GM12878 (cell line): ENCODE measurements at regions not wholly inside any gene's neighbourhood (a gene's known extent, or its start where the extent isn't known, plus 50 kb on each side); places are given as distances from the start of the nearest gene placed in this dataset.

ENCODE experiments used
- ATAC-seq: fragments of 200-7000 bp; cut with Tn5 transposase; 3 replicates; pipeline ENCODE4 v1.9.1; 2020; ENCODE audit warnings: mild to moderate bottlenecking, moderate library complexity
- BruUV-seq: library from RNA; stranded (reverse); fragments of 400-500 nt; replicated peaks from 2 replicates; lab custom pipeline; 2021; lab: Mats Ljungman, UMichigan
- CTCF ChIA-PET: fragments of 300-600 bp; sonication (Branson Sonifier 250); formaldehyde crosslinking; extraction: SDS; loops from one replicate; lab custom pipeline; 2021; ENCODE audit warnings: inconsistent platforms; lab: Yijun Ruan, JAX
- POLR2A ChIA-PET: fragments of 350-600 bp; formaldehyde crosslinking; extraction: SDS; loops from one replicate; lab custom pipeline; 2021; ENCODE audit warnings: inconsistent platforms; lab: Charles Lee
- RAD21 ChIA-PET: fragments of 300-600 bp; sonication (Branson Sonifier 250); formaldehyde crosslinking; loops from one replicate; lab custom pipeline; 2023; ENCODE audit warnings: antibody characterized with exemption; ENCODE audit not compliant: unreplicated experiment; lab: Charles Lee
- SMC1A ChIA-PET: fragments of 300-600 bp; sonication (Branson Sonifier 250); formaldehyde crosslinking; loops from one replicate; lab custom pipeline; 2023; ENCODE audit not compliant: unreplicated experiment, uncharacterized antibody; lab: Charles Lee
- DNase-seq: peaks from one replicate; pipeline ENCODE4 v3.0.0-alpha.2; 2011; ENCODE audit warnings: low read depth, low spot score
- FAIRE-seq: peaks from 3 replicates; lab custom pipeline; 2011; peaks lifted over from hg19 to GRCh38; lab: Jason Lieb, UNC
- H2AFZ ChIP-seq: 2 replicates; pipeline ENCODE4 v1.6.0; 2011; ENCODE audit warnings: low read depth, low read length, control low read depth; ENCODE audit not compliant: control insufficient read depth
- H3K27ac ChIP-seq: 2 replicates; pipeline ENCODE4 v1.5.1; 2011; ENCODE audit warnings: control low read depth; ENCODE audit not compliant: control insufficient read depth, insufficient read depth
- H3K27me3 ChIP-seq, 2 experiments: replicated peaks in 1 of 2; 2 replicates each; pipeline versions ENCODE4 v1.6.0 to v1.6.1; 2011; ENCODE audit warnings: low read length in 1 of 2; ENCODE audit not compliant: control insufficient read depth in 2 of 2, insufficient read depth in 2 of 2
- H3K36me3 ChIP-seq, 2 experiments: 2 replicates each; pipeline ENCODE4 v1.5.1; 2011; ENCODE audit warnings: low read length in 1 of 2; ENCODE audit not compliant: control insufficient read depth in 2 of 2, insufficient read depth in 2 of 2
- H3K4me1 ChIP-seq: 2 replicates; pipeline ENCODE4 v1.6.1; 2011; ENCODE audit warnings: mild to moderate bottlenecking, low read length, moderate library complexity, mixed read lengths; ENCODE audit not compliant: control insufficient read depth, insufficient read depth
- H3K4me2 ChIP-seq: 2 replicates; pipeline ENCODE4 v1.6.0; 2011; ENCODE audit warnings: control low read depth; ENCODE audit not compliant: control insufficient read depth, insufficient read depth
- H3K4me3 ChIP-seq: fragments of 200-600 bp; sonication (generic); 2 replicates; pipeline ENCODE4 v1.5.1; 2016
- H3K79me2 ChIP-seq: 2 replicates; pipeline ENCODE4 v1.6.0; 2011; ENCODE audit warnings: low read length; ENCODE audit not compliant: control insufficient read depth, insufficient read depth
- H3K9ac ChIP-seq: 2 replicates; pipeline ENCODE4 v1.8.0; 2011; ENCODE audit warnings: low read length, control low read depth, mixed read lengths; ENCODE audit not compliant: control insufficient read depth, insufficient read depth
- H3K9me3 ChIP-seq: replicated peaks from 3 replicates; pipeline ENCODE4 v1.5.1; 2011; ENCODE audit warnings: mild to moderate bottlenecking, low read length; ENCODE audit not compliant: control insufficient read depth, insufficient read depth
- H4K20me1 ChIP-seq: 2 replicates; pipeline ENCODE4 v1.6.0; 2011; ENCODE audit not compliant: control insufficient read depth, insufficient read depth
- GATAD2B ChIP-seq: fragments of 450-650 bp; conservative IDR thresholded peaks from 2 replicates; pipeline ENCODE4 v1.6.1; 2017; ENCODE audit warnings: low read depth, mild to moderate bottlenecking, moderate library complexity
- HCFC1 ChIP-seq: fragments of 150-350 bp; IDR thresholded peaks from 2 replicates; pipeline ENCODE4 v1.6.1; 2014; ENCODE audit warnings: low read length
- IKZF1 ChIP-seq: fragments of 450-650 bp; conservative IDR thresholded peaks from 2 replicates; pipeline ENCODE4 v1.6.1; 2017; ENCODE audit warnings: antibody characterized with exemption, mild to moderate bottlenecking
- NFYB ChIP-seq: IDR thresholded peaks from 2 replicates; pipeline ENCODE4 v1.6.1; 2011; ENCODE audit warnings: low read depth, mild to moderate bottlenecking, low read length, improper control_type of control experiment, moderate library complexity; ENCODE audit not compliant: insufficient read depth
- POLR2A ChIP-seq: IDR thresholded peaks from 2 replicates; pipeline ENCODE4 v1.6.1; 2011; ENCODE audit warnings: low read depth, mild to moderate bottlenecking, low read length
- RUNX3 ChIP-seq: IDR thresholded peaks from 2 replicates; pipeline ENCODE4 v1.6.1; 2012; ENCODE audit warnings: low read length, inconsistent platforms
- TCF3 ChIP-seq: IDR thresholded peaks from 2 replicates; pipeline ENCODE4 v1.6.1; 2012; ENCODE audit warnings: low read depth, mild to moderate bottlenecking, low read length, borderline replicate concordance; ENCODE audit not compliant: insufficient read depth
- ZZZ3 ChIP-seq: IDR thresholded peaks from 2 replicates; pipeline ENCODE4 v1.6.1; 2011; ENCODE audit warnings: low read depth; ENCODE audit not compliant: control insufficient read depth, insufficient read length
- WGBS: methylation state at CpG from one replicate; pipeline ENCODE4 v1.1.6; 2016; ENCODE audit warnings: low lambda C conversion rate; ENCODE audit not compliant: insufficient replicate concordance, insufficient coverage; ENCODE audit errors: missing lambda C conversion rate; 5-methylcytosine and 5-hydroxymethylcytosine counted together
- in situ Hi-C: fragments of 300-500 bp; cut with MboI; formaldehyde crosslinking; loops from 9 replicates; pipeline ENCODE4 v1.14.3; 2018; ENCODE audit warnings: mixed read lengths
- intact Hi-C: fragments of 100-400 bp; cut with micrococcal nuclease; formaldehyde crosslinking; loops from one replicate; pipeline ENCODE4 v1.14.2; 2022; ENCODE audit not compliant: unreplicated experiment
- TF ChIP-seq, protein P1 (sequence below): fragments of 450-650 bp; formaldehyde crosslinking; IDR thresholded peaks from 2 replicates; pipeline ENCODE4 v1.5.0; 2022; ENCODE audit warnings: mild to moderate bottlenecking, missing genetic modification characterization
- TF ChIP-seq, protein P2 (sequence below), 3 experiments: IDR thresholded peaks in 2 of 3; conservative IDR thresholded peaks in 1 of 3; 2 replicates each; pipeline ENCODE4 v1.5.1; 2011; ENCODE audit warnings: low read depth in 3 of 3, low read length in 3 of 3, mild to moderate bottlenecking in 3 of 3, control low read depth in 2 of 3, moderate library complexity in 2 of 3, inconsistent platforms in 1 of 3, mixed read lengths in 1 of 3; ENCODE audit not compliant: control insufficient read depth in 2 of 3, insufficient read depth in 1 of 3; ENCODE audit errors: extremely low read depth in 1 of 3

GRCh38 chr5:98489021-98489420 is 284.4 kb upstream of the RGMB start:
- Histone ChIP-seq H2AFZ (no peak overlapping the region), H3K9ac (no peak overlapping the region), H3K27me3 (no peaks in the 10 kb centered on the region), H3K4me2 (no peak overlapping the region), H3K36me3 (no peaks in the 10 kb centered on the region), H3K79me2 (no peaks in the 10 kb centered on the region), H3K9me3 (no peaks in the 10 kb centered on the region), H3K4me3 (no peak overlapping the region), H4K20me1 (no peaks in the 10 kb centered on the region), H3K27ac (no peak overlapping the region), H3K4me1 (no peaks in the 10 kb centered on the region)
- no peak for DNase-seq
- POLR2A ChIA-PET: no interaction called here
- intact Hi-C loops: no loop called here
- CTCF ChIA-PET: no interaction called here
- no peak for FAIRE-seq
- in situ Hi-C loops: no loop called here
- TF ChIP-seq POLR2A: no peak
- no peak for TF ChIP-seq ZZZ3
- TF ChIP-seq TCF3: no peak
- no peak for TF ChIP-seq RUNX3
- 0% methylated on average over 3 of the region's 3 CpGs for WGBS
- no peak for ATAC-seq
- RAD21 ChIA-PET: no interaction called here
- SMC1A ChIA-PET: interaction anchor here (1.5 kb wide), 1 partner anchor 14 kb away, joined by 3 read pairs; no protein-coding TSS in a partner anchor
- no TSS peak for BruUV-seq

GRCh38 chr5:98490348-98490747 is 283.1 kb upstream of the RGMB start:
- Histone ChIP-seq H3K4me3 (no peak overlapping the region), H3K9me3 (no peaks in the 10 kb centered on the region), H3K27ac (no peak overlapping the region), H3K9ac (no peak overlapping the region), H3K4me2 (no peak overlapping the region), H3K79me2 (no peaks in the 10 kb centered on the region), H3K36me3 (no peaks in the 10 kb centered on the region), H3K27me3 (no peaks in the 10 kb centered on the region), H2AFZ (no peak overlapping the region), H4K20me1 (no peaks in the 10 kb centered on the region), H3K4me1 (no peaks in the 10 kb centered on the region)
- no peak for FAIRE-seq
- DNase-seq: no peak
- SMC1A ChIA-PET: interaction anchor here (0.6 kb wide), 1 partner anchor 1184 kb away, joined by 3 read pairs; no protein-coding TSS in a partner anchor
- POLR2A ChIA-PET: no interaction called here
- CTCF ChIA-PET: no interaction called here
- intact Hi-C loops (no loop called here), in situ Hi-C loops (no loop called here)
- no TSS peak for BruUV-seq
- WGBS: 56% methylated on average over 10 of the region's 10 CpGs
- ATAC-seq: no peak
- RAD21 ChIA-PET: no interaction called here
- TF ChIP-seq, protein P1, sequence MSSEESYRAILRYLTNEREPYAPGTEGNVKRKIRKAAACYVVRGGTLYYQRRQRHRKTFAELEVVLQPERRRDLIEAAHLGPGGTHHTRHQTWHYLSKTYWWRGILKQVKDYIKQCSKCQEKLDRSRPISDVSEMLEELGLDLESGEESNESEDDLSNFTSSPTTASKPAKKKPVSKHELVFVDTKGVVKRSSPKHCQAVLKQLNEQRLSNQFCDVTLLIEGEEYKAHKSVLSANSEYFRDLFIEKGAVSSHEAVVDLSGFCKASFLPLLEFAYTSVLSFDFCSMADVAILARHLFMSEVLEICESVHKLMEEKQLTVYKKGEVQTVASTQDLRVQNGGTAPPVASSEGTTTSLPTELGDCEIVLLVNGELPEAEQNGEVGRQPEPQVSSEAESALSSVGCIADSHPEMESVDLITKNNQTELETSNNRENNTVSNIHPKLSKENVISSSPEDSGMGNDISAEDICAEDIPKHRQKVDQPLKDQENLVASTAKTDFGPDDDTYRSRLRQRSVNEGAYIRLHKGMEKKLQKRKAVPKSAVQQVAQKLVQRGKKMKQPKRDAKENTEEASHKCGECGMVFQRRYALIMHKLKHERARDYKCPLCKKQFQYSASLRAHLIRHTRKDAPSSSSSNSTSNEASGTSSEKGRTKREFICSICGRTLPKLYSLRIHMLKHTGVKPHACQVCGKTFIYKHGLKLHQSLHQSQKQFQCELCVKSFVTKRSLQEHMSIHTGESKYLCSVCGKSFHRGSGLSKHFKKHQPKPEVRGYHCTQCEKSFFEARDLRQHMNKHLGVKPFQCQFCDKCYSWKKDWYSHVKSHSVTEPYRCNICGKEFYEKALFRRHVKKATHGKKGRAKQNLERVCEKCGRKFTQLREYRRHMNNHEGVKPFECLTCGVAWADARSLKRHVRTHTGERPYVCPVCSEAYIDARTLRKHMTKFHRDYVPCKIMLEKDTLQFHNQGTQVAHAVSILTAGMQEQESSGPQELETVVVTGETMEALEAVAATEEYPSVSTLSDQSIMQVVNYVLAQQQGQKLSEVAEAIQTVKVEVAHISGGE (CRISPR knock-in tag): no peak
- no peak for TF ChIP-seq HCFC1
- TF ChIP-seq IKZF1: no peak
- no peak for TF ChIP-seq GATAD2B
- TF ChIP-seq, protein P2, sequence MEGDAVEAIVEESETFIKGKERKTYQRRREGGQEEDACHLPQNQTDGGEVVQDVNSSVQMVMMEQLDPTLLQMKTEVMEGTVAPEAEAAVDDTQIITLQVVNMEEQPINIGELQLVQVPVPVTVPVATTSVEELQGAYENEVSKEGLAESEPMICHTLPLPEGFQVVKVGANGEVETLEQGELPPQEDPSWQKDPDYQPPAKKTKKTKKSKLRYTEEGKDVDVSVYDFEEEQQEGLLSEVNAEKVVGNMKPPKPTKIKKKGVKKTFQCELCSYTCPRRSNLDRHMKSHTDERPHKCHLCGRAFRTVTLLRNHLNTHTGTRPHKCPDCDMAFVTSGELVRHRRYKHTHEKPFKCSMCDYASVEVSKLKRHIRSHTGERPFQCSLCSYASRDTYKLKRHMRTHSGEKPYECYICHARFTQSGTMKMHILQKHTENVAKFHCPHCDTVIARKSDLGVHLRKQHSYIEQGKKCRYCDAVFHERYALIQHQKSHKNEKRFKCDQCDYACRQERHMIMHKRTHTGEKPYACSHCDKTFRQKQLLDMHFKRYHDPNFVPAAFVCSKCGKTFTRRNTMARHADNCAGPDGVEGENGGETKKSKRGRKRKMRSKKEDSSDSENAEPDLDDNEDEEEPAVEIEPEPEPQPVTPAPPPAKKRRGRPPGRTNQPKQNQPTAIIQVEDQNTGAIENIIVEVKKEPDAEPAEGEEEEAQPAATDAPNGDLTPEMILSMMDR (IDR thresholded peaks at IDR 0.05 in 2 of 3, conservative IDR thresholded peaks at IDR 0.05 in 1 of 3; ENCODE audit: control insufficient read depth in 2 of 3, extremely low read depth in 1 of 3, insufficient read depth in 1 of 3, low read depth in 3 of 3, low read length in 3 of 3): no peak
- no peak for TF ChIP-seq NFYB
